H54 (cell line): ENCODE measurements at regions not wholly inside any gene's neighbourhood (a gene's known extent, or its start where the extent isn't known, plus 50 kb on each side); places are given as distances from the start of the nearest gene placed in this dataset.

Source experiments
- DNase-seq: peaks from one replicate; pipeline ENCODE4 v3.0.0; 2011; ENCODE audit warnings: low spot score, mixed read lengths; ENCODE audit not compliant: insufficient read length
- FAIRE-seq: peaks from 3 replicates; lab custom pipeline; 2011; peaks lifted over from hg19 to GRCh38; lab: Jason Lieb, UNC
- POLR2A ChIP-seq: IDR thresholded peaks from 2 replicates; pipeline ENCODE4 v1.6.1; 2011; ENCODE audit warnings: low read depth, mild to moderate bottlenecking, low read length

- TF ChIP-seq POLR2A, result no peak
- DNase-seq, result no peak
- no peak for FAIRE-seq
Observed at GRCh38 chr6:122012578-122012977, 386.9 kb upstream of the HSF2 start.

GRCh38 chr6:122014961-122015360, 384.5 kb upstream of the HSF2 start:
- FAIRE-seq (no peak), DNase-seq (no peak)

GRCh38 chr6:122020588-122021264, 378.7 kb upstream of the HSF2 start:
- no peak for FAIRE-seq
- no peak for TF ChIP-seq POLR2A
- no peak for DNase-seq

More at GRCh38 chr6:122014961-122015360, 384.5 kb upstream of the HSF2 start:
- TF ChIP-seq POLR2A, result no peak

- no peak for DNase-seq
- FAIRE-seq, result no peak
- TF ChIP-seq POLR2A, result no peak
Observed at GRCh38 chr6:122025104-122025503, 374.3 kb upstream of the HSF2 start.

GRCh38 chr6:122026582-122027369, 372.7 kb upstream of the HSF2 start:
- no peak for TF ChIP-seq POLR2A
- DNase-seq (no peak), FAIRE-seq (no peak)

- no peak for TF ChIP-seq POLR2A
- DNase-seq, result no peak
- FAIRE-seq, result no peak
Observed at GRCh38 chr6:122028933-122029522, 370.4 kb upstream of the HSF2 start.

GRCh38 chr6:122033564-122034181, 365.8 kb upstream of the HSF2 start:
- FAIRE-seq (peak; percentile 55), DNase-seq (no peak)
- no peak for TF ChIP-seq POLR2A

- DNase-seq (no peak), FAIRE-seq (no peak)
- no peak for TF ChIP-seq POLR2A
Observed at GRCh38 chr6:122035173-122035572, 364.3 kb upstream of the HSF2 start.

GRCh38 chr6:122040261-122040660, 359.2 kb upstream of the HSF2 start:
- no peak for TF ChIP-seq POLR2A

GRCh38 chr6:122042380-122042779, 357.1 kb upstream of the HSF2 start:
- TF ChIP-seq POLR2A, result no peak
- FAIRE-seq, result no peak
- no peak for DNase-seq

More at GRCh38 chr6:122040261-122040660, 359.2 kb upstream of the HSF2 start:
- FAIRE-seq (no peak), DNase-seq (no peak)

GRCh38 chr6:122042960-122043735, 356.3 kb upstream of the HSF2 start:
- FAIRE-seq, result no peak
- DNase-seq, result no peak

GRCh38 chr6:122048570-122048969, 350.9 kb upstream of the HSF2 start:
- FAIRE-seq (no peak), DNase-seq (no peak)
- TF ChIP-seq POLR2A, result no peak

More at GRCh38 chr6:122042960-122043735, 356.3 kb upstream of the HSF2 start:
- TF ChIP-seq POLR2A, result no peak

GRCh38 chr6:122049341-122049740, 350.1 kb upstream of the HSF2 start:
- FAIRE-seq (no peak), DNase-seq (no peak)
- TF ChIP-seq POLR2A, result no peak
